Chondrocyte (in vitro differentiated cells): ENCODE measurements at regions not wholly inside any gene's neighbourhood (a gene's known extent, or its start where the extent isn't known, plus 50 kb on each side); places are given as distances from the start of the nearest gene placed in this dataset.

Experiments
- DNase-seq: peaks from one replicate; pipeline ENCODE4 v3.0.0; 2021; ENCODE audit warnings: mixed read lengths, low spot score
- H3K27ac Mint-ChIP-seq: one replicate; pipeline ENCODE4 v1.8.0; 2021; ENCODE audit warnings: mild to moderate bottlenecking, moderate library complexity, mixed read lengths; ENCODE audit not compliant: unreplicated experiment
- H3K27me3 Mint-ChIP-seq: 2 replicates; pipeline ENCODE4 v1.8.0; 2021; ENCODE audit warnings: low read depth, mixed read lengths
- H3K36me3 Mint-ChIP-seq: 2 replicates; pipeline ENCODE4 v1.8.0; 2021; ENCODE audit warnings: low read depth, mixed read lengths
- H3K4me1 Mint-ChIP-seq: 2 replicates; pipeline ENCODE4 v1.8.0; 2021; ENCODE audit warnings: low read depth, mild to moderate bottlenecking, mixed read lengths
- H3K4me3 Mint-ChIP-seq: one replicate; pipeline ENCODE4 v1.8.0; 2021; ENCODE audit warnings: mild to moderate bottlenecking, moderate library complexity, mixed read lengths; ENCODE audit not compliant: unreplicated experiment
- H3K9me3 Mint-ChIP-seq: 2 replicates; pipeline ENCODE4 v1.8.0; 2021; ENCODE audit warnings: low read depth, mixed read lengths
- CTCF ChIP-seq: fragments of 200-600 bp; sonication (generic); IDR thresholded peaks from 2 replicates; pipeline ENCODE4 v1.5.0; 2021; ENCODE audit warnings: antibody characterized with exemption, mild to moderate bottlenecking, moderate library complexity

DNA sequence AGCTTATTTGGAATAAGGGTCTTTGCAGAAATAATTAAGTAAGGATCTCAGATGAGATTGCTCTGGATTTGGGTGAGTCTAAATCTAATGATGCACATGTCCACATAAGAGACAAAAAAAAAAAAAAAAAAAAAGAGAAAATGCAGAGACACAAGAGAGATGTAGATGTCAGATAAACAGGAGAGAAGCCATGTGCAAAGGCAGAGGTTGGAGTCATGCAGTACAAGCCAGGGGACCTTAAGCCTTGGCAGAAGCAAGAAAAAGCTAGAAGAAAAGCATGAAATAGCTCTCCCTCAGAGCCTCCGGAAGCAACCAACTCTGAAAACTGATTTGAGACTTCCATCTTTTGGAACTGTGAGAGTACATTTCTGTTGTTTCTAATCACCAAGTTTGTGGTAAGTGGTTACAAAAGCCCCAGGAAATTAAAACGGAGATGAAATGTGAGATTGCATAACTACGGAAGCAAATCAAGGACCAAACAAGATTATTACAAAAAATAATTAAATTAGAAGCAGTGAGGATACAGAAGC is 1304.0 kb upstream of the SEL1L start:
- Mint-ChIP-seq H3K4me1 (no peaks in the 10 kb centered on the region), H3K27me3 (peaks cover 3% of the 10 kb centered on the region), H3K9me3 (no peaks in the 10 kb centered on the region), H3K27ac (no peak overlapping the region), H3K4me3 (no peak overlapping the region), H3K36me3 (no peaks in the 10 kb centered on the region)
- TF ChIP-seq CTCF: no peak
- DNase-seq: no peak

DNA sequence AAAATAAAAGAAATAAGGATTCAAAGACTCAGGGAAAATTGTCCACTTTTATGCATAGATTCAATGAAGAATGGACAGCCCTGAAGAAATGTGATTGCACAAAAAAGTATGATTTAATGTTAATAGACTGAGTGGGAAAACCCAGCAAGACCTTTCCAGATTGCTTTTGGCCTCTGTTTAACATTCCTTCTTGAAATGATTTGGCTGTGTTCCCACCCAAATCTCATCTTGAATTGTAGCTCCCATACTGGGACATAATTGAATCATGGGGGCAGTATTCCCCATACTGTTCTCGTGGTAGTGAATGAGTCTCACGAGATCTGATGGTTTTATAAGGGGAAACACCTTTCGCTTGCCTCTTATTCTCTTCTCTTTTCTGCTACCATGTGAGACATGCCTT is 1316.9 kb upstream of the SEL1L start:
- Mint-ChIP-seq H3K27ac (no peak overlapping the region), H3K4me3 (no peak overlapping the region), H3K36me3 (no peaks in the 10 kb centered on the region), H3K4me1 (no peaks in the 10 kb centered on the region), H3K9me3 (peaks cover 3% of the 10 kb centered on the region), H3K27me3 (peaks cover 1% of the 10 kb centered on the region)
- no peak for DNase-seq
- no peak for TF ChIP-seq CTCF

GRCh38 chr14:82854131-82854530 is 1320.5 kb upstream of the SEL1L start:
- H3K4me1 Mint-ChIP-seq: no peaks in the 10 kb centered on the region
- no peak overlapping the region for H3K27ac Mint-ChIP-seq
- no peaks in the 10 kb centered on the region for H3K36me3 Mint-ChIP-seq
- no peak overlapping the region for H3K4me3 Mint-ChIP-seq
- TF ChIP-seq CTCF: no peak
- H3K9me3 Mint-ChIP-seq: no peaks in the 10 kb centered on the region
- peaks cover 3% of the 10 kb centered on the region for H3K27me3 Mint-ChIP-seq
- DNase-seq: no peak

DNA sequence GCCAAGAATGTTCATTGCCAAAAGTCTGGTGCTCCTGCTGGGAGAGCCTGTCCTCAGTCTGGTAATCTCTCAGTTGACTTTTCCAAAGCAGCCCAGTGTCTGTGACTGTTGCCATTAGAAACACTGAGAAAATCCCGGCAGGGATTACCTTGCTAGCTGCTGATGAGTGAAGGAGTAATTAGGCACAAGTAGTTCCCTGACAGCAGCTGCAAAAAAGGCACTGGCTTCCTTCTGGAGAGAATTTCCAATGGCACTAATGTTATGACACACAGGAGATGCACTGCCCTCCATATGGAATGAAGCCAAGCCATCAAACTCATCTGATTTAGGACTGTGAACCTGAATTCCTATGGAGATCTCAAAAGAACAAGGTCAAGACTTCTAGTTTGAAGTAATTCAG is 1321.2 kb upstream of the SEL1L start:
- H3K4me1 Mint-ChIP-seq: no peaks in the 10 kb centered on the region
- no peaks in the 10 kb centered on the region for H3K36me3 Mint-ChIP-seq
- peaks cover 3% of the 10 kb centered on the region for H3K27me3 Mint-ChIP-seq
- H3K27ac Mint-ChIP-seq: no peak overlapping the region
- DNase-seq: no peak
- TF ChIP-seq CTCF: no peak
- H3K9me3 Mint-ChIP-seq: no peaks in the 10 kb centered on the region
- no peak overlapping the region for H3K4me3 Mint-ChIP-seq

DNA sequence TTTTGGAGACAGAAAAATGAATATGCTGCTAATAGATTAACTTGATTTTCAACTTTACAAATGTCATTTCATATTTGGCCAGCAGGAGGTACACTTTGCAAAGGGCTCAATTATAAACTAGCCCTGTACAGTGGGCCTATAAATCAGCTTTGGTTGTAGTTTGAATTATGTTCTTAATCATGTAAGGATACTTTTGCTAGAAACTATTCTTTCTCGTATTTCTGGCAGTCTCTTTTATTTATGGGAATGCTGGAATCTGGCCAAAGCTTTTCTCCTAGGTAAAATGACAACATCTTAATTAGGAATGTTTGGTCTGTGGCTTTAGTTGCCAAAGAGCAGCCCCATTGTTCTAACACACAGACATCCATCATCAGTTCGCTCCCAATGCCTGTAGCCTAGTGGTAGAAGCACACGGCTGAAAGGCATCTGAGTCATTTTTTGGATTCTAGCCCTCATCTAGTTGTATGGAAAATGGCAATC is 1322.3 kb upstream of the SEL1L start:
- H3K27me3 Mint-ChIP-seq: peaks cover 3% of the 10 kb centered on the region

More for the DNA sequence above, 1322.3 kb upstream of the SEL1L start:
- no peaks in the 10 kb centered on the region for H3K4me1 Mint-ChIP-seq
- H3K9me3 Mint-ChIP-seq: no peaks in the 10 kb centered on the region
- H3K27ac Mint-ChIP-seq: no peak overlapping the region
- no peaks in the 10 kb centered on the region for H3K36me3 Mint-ChIP-seq
- H3K4me3 Mint-ChIP-seq: no peak overlapping the region
- TF ChIP-seq CTCF: peak; percentile 83
- DNase-seq: no peak
